Endothelial cell (in vitro differentiated cells): ENCODE measurements at regions not wholly inside any gene's neighbourhood (a gene's known extent, or its start where the extent isn't known, plus 50 kb on each side); places are given as distances from the start of the nearest gene placed in this dataset.

Experiments used
- DNase-seq: peaks from one replicate; pipeline ENCODE4 v3.0.0; 2021; ENCODE audit warnings: low spot score
- H3K27ac Mint-ChIP-seq: one replicate; pipeline ENCODE4 v1.8.0; 2021; ENCODE audit warnings: mixed read lengths, inconsistent platforms; ENCODE audit not compliant: unreplicated experiment
- H3K27me3 Mint-ChIP-seq: one replicate; pipeline ENCODE4 v1.8.0; 2021; ENCODE audit warnings: mild to moderate bottlenecking, moderate library complexity, mixed read lengths, inconsistent platforms; ENCODE audit not compliant: unreplicated experiment
- H3K36me3 Mint-ChIP-seq: one replicate; pipeline ENCODE4 v1.8.0; 2021; ENCODE audit warnings: mild to moderate bottlenecking, low read depth, mixed read lengths, inconsistent platforms; ENCODE audit not compliant: unreplicated experiment
- H3K4me1 Mint-ChIP-seq: one replicate; pipeline ENCODE4 v1.8.0; 2021; ENCODE audit warnings: mild to moderate bottlenecking, mixed read lengths, inconsistent platforms; ENCODE audit not compliant: unreplicated experiment
- H3K4me3 Mint-ChIP-seq: one replicate; pipeline ENCODE4 v1.8.0; 2021; ENCODE audit warnings: mild to moderate bottlenecking, mixed read lengths, inconsistent platforms; ENCODE audit not compliant: unreplicated experiment
- H3K9me3 Mint-ChIP-seq: one replicate; pipeline ENCODE4 v1.8.0; 2021; ENCODE audit warnings: mixed read lengths, inconsistent platforms; ENCODE audit not compliant: unreplicated experiment
- TF ChIP-seq, protein P1 (sequence below): fragments of 200-600 bp; sonication (generic); IDR thresholded peaks from one replicate; pipeline ENCODE4 v1.5.0; 2021; ENCODE audit warnings: antibody characterized with exemption; ENCODE audit not compliant: unreplicated experiment

GRCh38 chr21:19900149-19900548, 1098.1 kb upstream of the NCAM2 start:
- no peaks in the 10 kb centered on the region for H3K9me3 Mint-ChIP-seq
- H3K27me3 Mint-ChIP-seq: peaks cover 5% of the 10 kb centered on the region
- H3K4me1 Mint-ChIP-seq: no peaks in the 10 kb centered on the region
- H3K4me3 Mint-ChIP-seq: no peak overlapping the region
- no peak overlapping the region for H3K27ac Mint-ChIP-seq
- no peaks in the 10 kb centered on the region for H3K36me3 Mint-ChIP-seq
- DNase-seq: no peak
- TF ChIP-seq, protein P1, sequence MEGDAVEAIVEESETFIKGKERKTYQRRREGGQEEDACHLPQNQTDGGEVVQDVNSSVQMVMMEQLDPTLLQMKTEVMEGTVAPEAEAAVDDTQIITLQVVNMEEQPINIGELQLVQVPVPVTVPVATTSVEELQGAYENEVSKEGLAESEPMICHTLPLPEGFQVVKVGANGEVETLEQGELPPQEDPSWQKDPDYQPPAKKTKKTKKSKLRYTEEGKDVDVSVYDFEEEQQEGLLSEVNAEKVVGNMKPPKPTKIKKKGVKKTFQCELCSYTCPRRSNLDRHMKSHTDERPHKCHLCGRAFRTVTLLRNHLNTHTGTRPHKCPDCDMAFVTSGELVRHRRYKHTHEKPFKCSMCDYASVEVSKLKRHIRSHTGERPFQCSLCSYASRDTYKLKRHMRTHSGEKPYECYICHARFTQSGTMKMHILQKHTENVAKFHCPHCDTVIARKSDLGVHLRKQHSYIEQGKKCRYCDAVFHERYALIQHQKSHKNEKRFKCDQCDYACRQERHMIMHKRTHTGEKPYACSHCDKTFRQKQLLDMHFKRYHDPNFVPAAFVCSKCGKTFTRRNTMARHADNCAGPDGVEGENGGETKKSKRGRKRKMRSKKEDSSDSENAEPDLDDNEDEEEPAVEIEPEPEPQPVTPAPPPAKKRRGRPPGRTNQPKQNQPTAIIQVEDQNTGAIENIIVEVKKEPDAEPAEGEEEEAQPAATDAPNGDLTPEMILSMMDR: no peak

DNA sequence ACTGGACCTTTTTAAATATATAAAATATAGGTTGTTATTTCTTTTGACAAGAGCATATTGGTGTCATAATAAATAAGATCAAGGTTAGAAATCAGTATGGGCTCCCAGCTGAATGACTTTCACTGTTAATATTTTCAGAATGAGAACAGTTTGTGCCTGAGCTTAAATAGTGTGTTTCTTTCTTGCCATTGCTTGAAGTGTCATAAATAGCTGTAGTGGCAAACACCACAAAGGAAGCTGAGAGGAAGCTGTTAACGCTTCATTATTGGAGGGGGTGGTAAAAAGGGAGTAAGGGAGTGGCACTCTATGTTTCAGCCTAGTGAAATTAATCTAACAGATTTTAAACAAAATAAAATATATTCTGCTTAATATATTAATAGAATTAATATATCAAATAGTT, 1089.8 kb upstream of the NCAM2 start:
- no peak for DNase-seq
- no peaks in the 10 kb centered on the region for H3K9me3 Mint-ChIP-seq
- no peak overlapping the region for H3K27ac Mint-ChIP-seq
- no peaks in the 10 kb centered on the region for H3K36me3 Mint-ChIP-seq
- H3K27me3 Mint-ChIP-seq: peaks cover 2% of the 10 kb centered on the region
- TF ChIP-seq, protein P1: no peak
- H3K4me1 Mint-ChIP-seq: no peaks in the 10 kb centered on the region
- no peak overlapping the region for H3K4me3 Mint-ChIP-seq

GRCh38 chr21:19914028-19914427, 1084.2 kb upstream of the NCAM2 start:
- H3K9me3 Mint-ChIP-seq: no peaks in the 10 kb centered on the region
- no peaks in the 10 kb centered on the region for H3K4me1 Mint-ChIP-seq
- no peaks in the 10 kb centered on the region for H3K27me3 Mint-ChIP-seq
- no peak overlapping the region for H3K4me3 Mint-ChIP-seq
- no peak for DNase-seq
- H3K36me3 Mint-ChIP-seq: no peaks in the 10 kb centered on the region
- TF ChIP-seq, protein P1: no peak
- H3K27ac Mint-ChIP-seq: no peak overlapping the region

DNA sequence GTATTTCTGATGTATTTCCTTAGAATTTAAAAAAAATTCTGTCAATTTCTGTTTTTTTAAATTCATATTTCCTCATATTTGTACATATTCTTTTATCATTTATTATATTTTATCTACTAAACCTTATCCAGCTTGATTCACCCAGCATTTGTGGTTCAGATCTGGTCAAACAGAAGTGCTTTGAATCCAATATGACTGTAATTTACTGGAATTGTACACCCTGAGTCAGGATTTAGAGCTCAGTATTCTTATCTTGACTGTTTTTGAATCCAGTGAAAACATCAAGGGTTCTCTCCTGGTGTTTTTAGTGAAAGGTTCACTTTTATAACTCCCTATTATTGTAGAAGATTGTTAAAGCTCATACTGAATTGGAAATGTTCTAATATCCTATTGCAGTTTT, 1077.0 kb upstream of the NCAM2 start:
- Mint-ChIP-seq H3K4me1 (no peaks in the 10 kb centered on the region), H3K4me3 (no peak overlapping the region), H3K9me3 (no peaks in the 10 kb centered on the region), H3K27ac (no peak overlapping the region), H3K27me3 (no peaks in the 10 kb centered on the region), H3K36me3 (no peaks in the 10 kb centered on the region)
- DNase-seq: no peak
- TF ChIP-seq, protein P1: no peak

DNA sequence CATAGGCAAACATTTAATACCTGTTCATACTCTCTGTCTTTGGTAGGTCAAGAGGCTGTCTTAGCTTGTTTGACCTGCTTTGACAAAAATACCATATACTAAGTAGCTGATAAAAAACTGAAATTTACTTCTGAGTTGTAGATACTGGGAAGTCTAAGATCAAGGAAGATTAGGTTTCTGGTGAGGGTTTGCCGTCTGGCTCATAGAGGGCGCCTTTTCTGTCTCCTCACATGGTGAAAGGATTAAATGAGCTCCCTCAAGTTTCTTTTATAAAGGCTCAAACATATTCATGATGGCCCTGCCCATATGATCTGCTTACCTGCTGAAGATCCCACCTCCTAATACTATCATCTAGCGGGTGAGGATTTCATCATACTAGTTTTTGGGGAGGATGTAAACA, 1076.1 kb upstream of the NCAM2 start:
- Mint-ChIP-seq H3K9me3 (no peaks in the 10 kb centered on the region), H3K4me1 (no peaks in the 10 kb centered on the region), H3K27me3 (no peaks in the 10 kb centered on the region), H3K36me3 (no peaks in the 10 kb centered on the region), H3K27ac (no peak overlapping the region), H3K4me3 (no peak overlapping the region)
- TF ChIP-seq, protein P1: no peak
- DNase-seq: no peak
